DND-41 (cell line): ENCODE measurements at regions not wholly inside any gene's neighbourhood (a gene's known extent, or its start where the extent isn't known, plus 50 kb on each side); places are given as distances from the start of the nearest gene placed in this dataset.

Experiments
- ATAC-seq: fragments of 200-7000 bp; cut with Tn5 transposase; 3 replicates; pipeline ENCODE4 v1.9.1; 2021; ENCODE audit warnings: low read depth; ENCODE audit not compliant: insufficient read depth
- DNase-seq: peaks from one replicate; pipeline ENCODE4 v3.0.0-alpha.2; 2020
- H2AFZ ChIP-seq: 2 replicates; pipeline ENCODE4 v1.6.0; 2012; ENCODE audit warnings: low read depth, low read length
- H3K27ac ChIP-seq: 2 replicates; pipeline ENCODE4 v1.5.1; 2012; ENCODE audit warnings: low read length, inconsistent platforms
- H3K27me3 ChIP-seq: fragments of 200-600 bp; sonication (generic); 2 replicates; pipeline ENCODE4 v1.6.0; 2012; ENCODE audit warnings: low read length, mild to moderate bottlenecking, inconsistent platforms; ENCODE audit not compliant: insufficient read depth, poor library complexity
- H3K36me3 ChIP-seq: 2 replicates; pipeline ENCODE4 v1.5.1; 2012; ENCODE audit warnings: low read length, inconsistent platforms; ENCODE audit not compliant: insufficient read depth
- H3K4me1 ChIP-seq: 2 replicates; pipeline ENCODE4 v1.5.1; 2012; ENCODE audit warnings: mild to moderate bottlenecking, low read length; ENCODE audit not compliant: insufficient read depth
- H3K4me2 ChIP-seq: 2 replicates; pipeline ENCODE4 v1.6.0; 2012; ENCODE audit warnings: mild to moderate bottlenecking, moderate library complexity, low read length, inconsistent platforms; ENCODE audit not compliant: insufficient read depth
- H3K4me3 ChIP-seq, 2 experiments: fragments of 200-600 bp in 1 of 2; shearing (Covaris generic) in 1 of 2; 2 replicates each; pipeline ENCODE4 v1.5.1; 2012 to 2016; ENCODE audit warnings: inconsistent platforms in 2 of 2, low read length in 2 of 2, mild to moderate bottlenecking in 2 of 2, low read depth in 1 of 2, moderate library complexity in 1 of 2
- H3K79me2 ChIP-seq: 2 replicates; pipeline ENCODE4 v1.6.0; 2012; ENCODE audit warnings: low read length, inconsistent platforms; ENCODE audit not compliant: insufficient read depth
- H3K9ac ChIP-seq: 2 replicates; pipeline ENCODE4 v1.6.0; 2012; ENCODE audit warnings: low read depth, mild to moderate bottlenecking, inconsistent platforms, low read length, moderate library complexity
- H3K9me3 ChIP-seq: 2 replicates; pipeline ENCODE4 v1.5.1; 2012; ENCODE audit warnings: low read length, moderate library complexity, mild to moderate bottlenecking, inconsistent platforms; ENCODE audit not compliant: insufficient read depth, severe bottlenecking
- H4K20me1 ChIP-seq: 2 replicates; pipeline ENCODE4 v1.6.0; 2012; ENCODE audit warnings: low read length; ENCODE audit not compliant: insufficient read depth
- CTCF ChIP-seq: IDR thresholded peaks from 2 replicates; pipeline ENCODE4 v1.5.1; 2012; ENCODE audit warnings: borderline replicate concordance, low read length, moderate library complexity, mild to moderate bottlenecking; ENCODE audit not compliant: poor library complexity, severe bottlenecking; ENCODE audit errors: extremely low read depth
- EZH2 ChIP-seq: IDR thresholded peaks from 3 replicates; pipeline ENCODE4 v1.6.1; 2012; ENCODE audit warnings: borderline replicate concordance, low read depth, mild to moderate bottlenecking, moderate library complexity, low read length, inconsistent platforms; ENCODE audit not compliant: severe bottlenecking

- Histone ChIP-seq H3K9me3 (no peaks in the 10 kb centered on the region), H3K4me2 (no peak overlapping the region), H3K27me3 (peaks cover 7% of the 10 kb centered on the region), H3K4me1 (no peaks in the 10 kb centered on the region), H2AFZ (no peak overlapping the region), H3K9ac (no peak overlapping the region), H3K4me3 (no peak overlapping the region), H4K20me1 (no peaks in the 10 kb centered on the region), H3K27ac (no peak overlapping the region), H3K36me3 (no peaks in the 10 kb centered on the region), H3K79me2 (no peaks in the 10 kb centered on the region)
- no peak for TF ChIP-seq CTCF
- no peak for TF ChIP-seq EZH2
- DNase-seq (no peak), ATAC-seq (peak; percentile 17; the same call in 1 of the 3 replicates)
Observed at GRCh38 chr1:182113879-182114626, 52.5 kb upstream of the ZNF648 start.

- Histone ChIP-seq H3K36me3 (no peaks in the 10 kb centered on the region), H3K4me3 (no peak overlapping the region), H3K9me3 (no peaks in the 10 kb centered on the region), H3K4me1 (no peaks in the 10 kb centered on the region), H3K79me2 (no peaks in the 10 kb centered on the region), H3K4me2 (no peak overlapping the region), H3K27me3 (peaks cover 7% of the 10 kb centered on the region), H3K27ac (no peak overlapping the region), H3K9ac (no peak overlapping the region), H2AFZ (no peak overlapping the region), H4K20me1 (no peaks in the 10 kb centered on the region)
- no peak for DNase-seq
- TF ChIP-seq EZH2 = no peak
- TF ChIP-seq CTCF = no peak
- no peak for ATAC-seq
Observed at GRCh38 chr1:182111496-182111895, 50.0 kb upstream of the ZNF648 start.
